ENCODE measurements at regions not wholly inside any gene's neighbourhood (a gene's known extent, or its start where the extent isn't known, plus 50 kb on each side); places are given as distances from the start of the nearest gene placed in this dataset.
"Not testable (repeated sequence)": the region's sequence is repeated elsewhere in the genome, so short reads cannot be mapped to it uniquely, and the experiment has no call there.

- Histone ChIP-seq H3K9me3 (ENCODE audit: control insufficient read depth in 1 of 2, insufficient read depth in 1 of 2, low read depth in 1 of 2, low read length in 2 of 2) (no peaks in the 10 kb centered on the region), H3K4me2 (ENCODE audit: low read length) (no peak overlapping the region), H3K27ac (ENCODE audit: low read depth, low read length) (no peak overlapping the region), H3K9me2 (ENCODE audit: insufficient read depth) (no peaks in the 10 kb centered on the region), H4K20me1 (ENCODE audit: insufficient read depth) (no peaks in the 10 kb centered on the region), H3K36me3 (ENCODE audit: control insufficient read depth in 1 of 2, insufficient read depth in 2 of 2, low read length in 2 of 2) (no peaks in the 10 kb centered on the region), H3K4me1 (ENCODE audit: control insufficient read depth in 1 of 2, insufficient read depth in 2 of 2, low read length in 2 of 2) (no peaks in the 10 kb centered on the region), H3K79me2 (ENCODE audit: insufficient read depth, low read length) (no peaks in the 10 kb centered on the region), H2AFZ (ENCODE audit: low read depth, low read length, poor library complexity, severe bottlenecking) (no peak overlapping the region), H3K27me3 (ENCODE audit: insufficient read depth, low read length) (peaks cover 10% of the 10 kb centered on the region; the same call in 1 of the 2 replicates), H3K9ac (ENCODE audit: low read length) (no peak overlapping the region), H3K4me3 (replicated peaks in 1 of 2; ENCODE audit: low read depth in 1 of 2, low read length in 2 of 2) (no peak overlapping the region)
- ChIA-PET POLR2A (no interaction called here), RAD21 (ENCODE audit: low non-redundant PET in 1 of 2, low total read pairs in 2 of 2, uncharacterized antibody in 2 of 2, unreplicated experiment in 2 of 2) (no interaction called here), CTCF (no interaction called here)
- ATAC-seq (no peak), DNase-seq (ENCODE audit: low read depth, low spot score) (no peak)
- TF ChIP-seq EGR1 (IDR thresholded peaks at IDR 0.05; ENCODE audit: low read depth) (no peak), CTCF (IDR thresholded peaks at IDR 0.05 in 2 of 3, conservative IDR thresholded peaks at IDR 0.05 in 1 of 3; ENCODE audit: borderline replicate concordance in 1 of 3, insufficient read depth in 1 of 3, low read depth in 2 of 3, low read length in 2 of 3) (no peak), CBX3 (IDR thresholded peaks at IDR 0.05; ENCODE audit: low read depth) (no peak), RAD21 (IDR thresholded peaks at IDR 0.05; ENCODE audit: low read depth) (no peak), POLR2AphosphoS5 (IDR thresholded peaks at IDR 0.05; ENCODE audit: low read depth, low read length) (no peak)
- no TSS peak for BruUV-seq (replicated peaks)
- intact Hi-C loops (cut with micrococcal nuclease) = no loop called here
These were observed 147.6 kb downstream of the RTP5 start for GRCh38 chr2:242017086-242017485.

- H3K9ac ChIP-seq (ENCODE audit: low read length); H3K4me2 ChIP-seq (ENCODE audit: low read length); H3K4me1 ChIP-seq (ENCODE audit: control insufficient read depth in 1 of 2, insufficient read depth in 2 of 2, low read length in 2 of 2); DNase-seq (ENCODE audit: low read depth, low spot score); H3K79me2 ChIP-seq (ENCODE audit: insufficient read depth, low read length); POLR2A ChIA-PET; RAD21 ChIA-PET (ENCODE audit: low non-redundant PET in 1 of 2, low total read pairs in 2 of 2, uncharacterized antibody in 2 of 2, unreplicated experiment in 2 of 2); H3K36me3 ChIP-seq (ENCODE audit: control insufficient read depth in 1 of 2, insufficient read depth in 2 of 2, low read length in 2 of 2); H3K9me2 ChIP-seq (ENCODE audit: insufficient read depth); H2AFZ ChIP-seq (ENCODE audit: low read depth, low read length, poor library complexity, severe bottlenecking); CTCF ChIA-PET; H3K27ac ChIP-seq (ENCODE audit: low read depth, low read length); H3K4me3 ChIP-seq (replicated peaks in 1 of 2; ENCODE audit: low read depth in 1 of 2, low read length in 2 of 2); H3K9me3 ChIP-seq (ENCODE audit: control insufficient read depth in 1 of 2, insufficient read depth in 1 of 2, low read depth in 1 of 2, low read length in 2 of 2); ATAC-seq; H4K20me1 ChIP-seq (ENCODE audit: insufficient read depth); BruUV-seq (replicated peaks); intact Hi-C loops (cut with micrococcal nuclease): not testable (repeated sequence)
- peaks cover 24% of the 10 kb centered on the region for H3K27me3 ChIP-seq (ENCODE audit: insufficient read depth, low read length)
These were observed 148.9 kb downstream of the RTP5 start for GRCh38 chr2:242018416-242018815.
